ENCODE measurements at regions not wholly inside any gene's neighbourhood (a gene's known extent, or its start where the extent isn't known, plus 50 kb on each side); places are given as distances from the start of the nearest gene placed in this dataset.

DNA sequence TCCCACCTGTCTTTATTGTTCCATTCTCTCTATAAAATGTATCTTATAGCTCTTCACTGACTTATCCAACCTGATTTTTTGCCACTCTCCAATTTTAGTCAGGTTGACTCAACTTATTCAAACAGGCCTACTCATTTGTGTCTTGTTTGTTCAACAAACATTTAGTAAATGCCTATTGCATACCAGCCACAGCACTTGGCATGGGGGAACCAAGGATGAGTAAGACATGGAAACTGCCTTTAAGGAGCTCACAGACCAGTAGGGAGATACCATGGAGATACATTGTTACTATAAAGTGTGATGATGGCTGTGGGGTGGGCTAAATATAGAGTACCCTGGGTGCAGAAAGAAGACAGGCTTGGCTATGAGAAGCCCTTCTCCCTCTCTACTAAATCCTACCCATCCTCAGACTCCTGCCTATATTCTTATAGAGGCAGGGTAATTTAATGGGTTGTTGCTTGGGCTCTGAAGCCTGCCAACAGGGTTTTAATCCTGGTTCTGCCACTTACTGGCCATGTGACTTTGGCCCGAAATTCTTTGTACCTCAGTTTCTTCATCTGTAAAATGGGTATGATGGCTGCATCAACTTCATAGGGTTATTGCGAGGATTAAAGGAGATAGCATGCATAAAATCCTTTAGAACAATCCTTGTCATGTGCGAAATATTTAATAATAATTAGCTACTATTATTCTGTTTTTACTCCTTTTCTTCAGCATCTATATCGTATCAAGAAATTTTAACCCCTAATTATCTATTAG is 348.5 kb upstream of the UMPS start:
- DNase-seq, result no peak

DNA sequence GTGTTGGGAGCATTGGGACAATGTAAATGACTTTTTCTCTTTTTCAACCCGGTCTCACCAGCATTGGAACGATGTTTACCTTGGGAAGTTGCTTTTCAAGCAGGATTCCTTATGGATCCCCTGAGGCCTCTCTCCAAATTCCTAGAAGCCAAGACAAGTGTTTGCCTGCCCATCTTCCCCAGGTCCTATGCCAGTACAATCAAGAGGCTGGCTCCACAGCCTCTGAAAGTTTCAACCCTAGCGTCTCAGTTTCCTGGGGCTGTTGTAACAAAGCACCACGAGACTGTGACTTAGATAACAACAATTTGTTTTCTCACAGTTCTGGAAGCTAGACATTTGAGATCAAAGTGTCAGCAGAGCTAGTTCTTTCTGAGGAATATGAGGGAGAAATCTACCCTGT is 347.2 kb upstream of the UMPS start:
- DNase-seq, result no peak

DNA sequence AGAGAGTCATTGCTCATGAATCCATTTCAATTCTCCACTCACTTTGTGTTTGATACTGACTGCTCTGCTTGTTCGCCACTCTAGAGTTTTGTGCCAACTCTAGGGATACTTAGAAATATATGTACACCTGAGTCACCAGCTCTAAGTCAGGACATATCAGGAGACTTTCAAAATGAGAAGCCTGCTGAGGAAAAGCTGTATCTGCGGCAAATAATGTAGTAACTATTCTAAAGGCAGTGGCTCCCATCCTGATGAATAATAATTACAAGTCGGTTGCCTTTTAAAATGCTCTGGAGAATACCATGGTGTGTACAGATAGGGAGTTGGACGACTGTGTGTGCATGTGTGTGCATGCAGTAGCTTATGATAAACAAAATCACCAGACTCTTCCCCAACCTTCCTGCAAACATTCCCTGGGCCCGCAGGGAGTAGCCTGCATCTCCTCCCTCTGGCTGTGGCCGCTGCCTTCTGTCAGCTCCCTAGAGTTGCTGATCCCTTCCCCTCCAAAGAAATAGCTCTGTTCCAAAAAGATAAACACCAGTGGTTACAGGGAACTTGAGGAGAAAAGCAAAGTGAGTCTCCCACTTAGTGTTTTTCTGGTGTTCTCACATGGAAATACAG is 346.3 kb upstream of the UMPS start:
- DNase-seq, result no peak

DNA sequence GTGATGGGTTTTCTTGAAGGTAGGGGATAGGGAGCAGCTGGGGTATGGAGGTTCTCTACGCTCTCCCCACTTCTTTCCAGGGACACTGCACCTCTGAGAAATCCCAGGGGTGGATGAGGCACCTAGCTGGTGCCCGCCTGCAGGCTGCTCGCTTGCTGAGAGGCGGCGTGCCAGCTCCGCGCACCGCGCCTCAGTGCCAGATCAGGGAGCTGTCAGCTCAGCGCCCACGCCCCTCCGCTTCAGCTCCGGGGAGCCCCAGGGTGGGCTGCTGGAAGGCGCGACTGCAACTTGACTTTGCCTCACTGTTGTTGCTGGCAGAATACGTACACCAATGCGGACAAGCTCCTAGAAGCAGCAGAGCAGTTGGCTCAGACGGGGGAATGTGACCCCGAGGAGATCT is 345.7 kb upstream of the UMPS start:
- DNase-seq, result no peak

DNA sequence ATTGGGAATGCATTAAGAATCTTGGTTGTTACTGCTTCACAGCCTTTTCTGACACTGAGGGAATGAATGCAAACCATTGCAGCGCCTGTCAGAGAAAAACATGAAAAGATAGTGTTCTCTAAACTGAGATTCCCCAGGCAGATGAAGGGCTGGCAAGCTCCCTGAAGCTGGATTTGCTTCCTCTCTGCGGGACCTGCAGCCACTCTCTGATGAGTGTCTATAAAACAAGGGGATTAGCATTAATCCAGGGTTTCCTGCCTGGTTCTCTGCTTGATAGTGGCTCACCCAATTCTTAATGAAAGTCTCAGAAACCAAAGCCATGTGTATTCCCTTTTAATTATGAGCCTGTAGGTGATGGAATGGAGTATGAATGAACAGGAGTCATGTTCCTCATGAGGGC is 344.3 kb upstream of the UMPS start:
- no peak for DNase-seq

DNA sequence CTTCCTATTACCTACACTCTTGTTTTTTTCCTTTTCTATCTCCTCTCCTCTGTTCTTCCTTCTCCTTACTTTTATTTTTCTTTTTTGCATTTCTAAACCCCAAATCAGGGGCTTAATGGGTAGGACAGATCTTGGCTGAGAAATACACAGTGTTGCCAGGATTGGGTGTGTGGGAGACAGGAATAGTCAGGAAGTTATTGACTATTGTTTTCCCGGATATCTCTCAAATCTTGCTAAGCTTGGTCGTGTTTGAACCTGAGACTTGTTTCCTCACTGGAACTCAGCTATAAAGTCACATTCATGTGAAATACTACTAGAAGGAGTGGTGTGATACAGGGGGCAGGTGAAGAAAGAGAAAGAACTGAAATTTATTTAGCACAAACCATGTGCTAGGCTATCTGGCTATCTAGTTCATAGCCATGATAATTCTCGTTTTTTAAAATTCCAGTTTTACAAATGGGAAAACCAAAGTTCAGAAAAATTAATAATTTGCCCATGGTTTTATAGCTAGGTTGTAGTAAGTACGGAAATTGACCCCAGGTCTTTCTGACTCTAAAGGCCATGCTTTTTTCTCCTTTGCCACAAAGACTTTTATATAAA is 343.2 kb upstream of the UMPS start:
- DNase-seq, result no peak

DNA sequence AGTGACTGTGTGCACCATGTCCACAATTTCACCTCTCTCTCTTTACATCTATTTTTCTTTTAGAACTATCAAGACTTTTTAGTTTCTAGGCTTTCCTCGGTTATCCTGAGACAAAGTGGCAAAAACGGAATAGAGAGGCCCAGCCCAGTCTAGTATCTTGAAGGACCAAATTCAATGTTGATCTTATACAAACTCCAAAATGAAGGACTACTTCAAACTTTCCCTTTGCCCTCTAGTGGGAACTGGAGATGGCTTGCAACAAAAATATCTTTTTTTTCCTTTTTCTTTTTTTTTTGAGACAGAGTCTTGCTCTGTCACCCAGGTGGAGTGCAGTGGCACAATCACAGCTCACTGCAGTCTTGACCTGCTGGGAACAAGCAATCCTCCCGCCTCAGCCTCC is 338.5 kb upstream of the UMPS start:
- no peak for DNase-seq

DNA sequence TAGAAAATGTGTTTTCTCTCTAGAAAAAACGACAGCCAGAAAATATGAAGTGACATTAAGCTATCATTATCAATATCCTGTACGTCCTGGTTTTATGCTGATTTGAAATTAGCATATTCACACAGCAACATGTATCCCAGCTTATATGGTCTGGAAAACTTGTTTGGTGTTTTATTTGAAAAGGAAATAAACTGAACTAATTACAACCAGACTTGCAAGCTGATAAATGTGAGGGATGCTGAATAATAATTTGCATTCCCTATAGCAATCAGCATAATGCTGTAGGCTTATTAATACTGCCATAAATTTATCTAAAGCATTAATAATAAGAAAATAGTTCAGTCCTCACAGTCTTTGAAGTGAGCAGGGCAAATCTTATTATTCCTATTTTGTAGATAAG is 336.9 kb upstream of the UMPS start:
- DNase-seq, result no peak

DNA sequence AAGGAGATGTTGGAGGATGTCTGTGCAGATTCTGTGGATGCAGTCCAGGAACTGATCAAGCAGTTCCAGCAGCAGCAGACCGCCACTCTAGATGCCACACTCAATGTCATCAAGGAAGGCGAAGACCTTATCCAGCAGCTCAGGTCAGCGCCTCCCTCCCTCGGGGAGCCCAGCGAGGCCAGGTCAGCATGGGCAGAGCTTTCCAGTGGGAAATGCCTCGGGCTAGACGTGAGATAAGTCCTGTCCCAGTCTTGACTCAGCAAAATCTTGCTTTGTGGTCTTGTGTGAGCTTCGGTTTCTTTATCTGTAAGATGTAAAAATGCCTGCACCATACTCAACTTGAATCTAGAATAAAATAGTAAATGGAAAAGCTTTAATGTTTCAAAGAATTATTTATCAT is 335.1 kb upstream of the UMPS start:
- DNase-seq, result no peak

DNA sequence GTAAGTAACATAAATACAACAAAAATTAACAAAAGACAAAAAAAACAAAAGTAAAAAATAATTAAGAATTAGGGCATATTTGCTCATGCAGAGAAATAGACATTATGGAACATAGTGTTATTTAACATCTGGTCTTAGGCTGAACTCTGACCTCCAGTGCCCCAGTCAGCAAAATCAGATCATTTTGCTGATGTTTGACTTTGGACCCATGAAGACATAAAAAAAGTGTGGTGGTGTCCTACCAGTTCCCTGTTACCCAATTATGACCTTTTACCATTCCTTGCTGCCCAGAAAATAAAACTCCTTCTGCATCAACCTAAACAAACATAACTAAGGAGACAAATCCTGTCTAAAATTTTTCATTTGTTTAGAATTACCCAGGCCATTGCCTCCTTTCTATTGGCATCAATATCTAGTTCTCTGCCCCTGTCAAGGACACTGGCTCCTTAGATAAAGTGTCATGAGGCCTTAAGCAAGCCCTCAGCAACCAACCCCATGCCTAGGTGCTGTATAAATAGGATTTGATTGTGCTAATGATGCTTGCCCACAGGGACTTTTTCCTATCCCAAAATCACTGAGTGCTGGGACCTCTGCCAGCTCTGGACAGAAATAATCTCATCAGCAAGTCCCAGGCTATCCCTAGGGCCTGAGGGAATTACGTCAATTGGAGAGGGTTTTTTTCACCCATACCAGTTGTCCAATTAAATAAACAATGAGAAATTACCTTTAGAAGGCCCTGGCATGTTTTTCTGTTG is 334.5 kb upstream of the UMPS start:
- DNase-seq, result peak; percentile 68

DNA sequence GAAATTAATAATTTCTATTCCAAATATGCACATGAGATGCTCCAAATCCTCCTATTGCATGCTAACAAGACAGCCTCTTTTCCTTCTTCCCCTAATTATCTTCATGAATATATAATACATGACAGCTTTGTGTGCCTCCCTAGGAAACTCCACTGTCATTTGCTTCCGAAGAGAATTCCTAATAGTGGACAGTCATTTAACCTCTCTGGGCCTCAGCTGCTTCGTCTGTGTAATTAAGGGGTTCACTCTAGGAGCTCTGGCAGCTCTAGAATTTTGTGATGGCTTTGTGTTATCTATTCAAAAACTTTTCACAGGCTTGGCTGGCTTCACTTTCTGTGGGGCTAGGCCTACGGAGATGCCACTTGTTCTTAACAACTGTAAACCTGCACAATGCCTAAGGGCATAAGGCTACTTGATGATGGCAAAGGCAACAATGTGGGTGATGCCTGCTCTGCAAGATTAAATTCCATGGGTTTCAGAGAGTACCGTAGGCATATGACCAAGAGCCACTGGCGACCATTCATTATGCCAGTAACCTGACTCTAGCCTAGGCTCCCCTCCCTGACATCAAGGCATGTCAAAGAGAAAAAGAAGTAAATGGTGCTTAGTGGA is 333.8 kb upstream of the UMPS start:
- DNase-seq, result peak; percentile 43

DNA sequence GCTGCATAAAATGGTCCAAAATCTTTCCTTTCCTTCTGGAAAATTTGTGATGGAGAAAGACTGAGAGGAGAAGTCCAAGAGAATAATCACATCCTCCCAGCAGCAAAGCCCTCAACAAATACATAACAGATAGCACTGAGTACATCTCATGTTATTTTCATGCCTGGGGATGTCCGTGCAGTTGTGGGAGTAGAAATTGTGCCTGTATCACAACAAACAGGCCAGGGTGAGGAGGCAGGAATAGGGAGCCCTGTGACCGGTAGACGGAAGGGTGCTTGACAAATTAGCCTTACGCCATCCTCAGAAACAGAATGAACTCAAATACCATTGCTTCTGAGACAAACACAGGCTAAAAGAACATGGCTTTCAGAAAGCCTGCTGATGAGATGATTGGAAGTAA is 333.2 kb upstream of the UMPS start:
- no peak for DNase-seq

DNA sequence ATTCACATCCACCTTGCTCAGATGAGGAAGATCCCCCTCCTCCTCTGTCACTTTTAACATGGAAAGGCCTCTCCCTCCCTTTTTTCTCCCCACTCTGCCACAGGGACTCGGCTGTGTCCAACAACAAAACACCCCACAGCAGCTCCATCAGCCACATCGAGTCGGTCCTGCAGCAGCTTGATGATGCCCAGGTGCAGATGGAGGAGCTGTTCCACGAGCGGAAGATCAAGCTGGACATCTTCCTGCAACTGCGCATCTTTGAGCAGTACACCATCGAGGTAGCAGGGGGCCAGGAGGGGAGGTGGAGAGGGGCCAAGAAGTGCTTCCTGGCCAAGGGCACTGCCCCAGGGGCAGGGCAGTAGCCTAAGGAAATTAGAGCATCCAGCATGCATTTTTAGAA is 331.7 kb upstream of the UMPS start:
- DNase-seq, result no peak

DNA sequence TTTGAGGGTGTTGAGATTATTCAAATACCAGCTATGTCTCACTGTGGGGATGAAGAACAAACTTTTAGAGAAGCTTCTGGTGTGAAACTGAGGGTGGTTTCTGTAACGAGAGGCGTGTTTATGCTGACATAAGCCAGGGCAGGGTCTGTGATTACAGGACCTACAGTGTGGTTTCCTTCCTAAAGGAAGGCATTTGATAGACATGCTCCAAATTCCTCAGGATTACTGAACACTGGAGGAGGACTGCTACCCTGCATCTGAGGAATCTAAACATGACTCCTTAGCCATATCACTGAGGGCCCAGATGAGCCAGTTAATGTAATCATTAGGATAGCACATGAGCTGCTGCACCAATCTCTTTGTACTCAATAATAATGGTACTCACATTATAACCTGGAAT is 328.4 kb upstream of the UMPS start:
- DNase-seq, result no peak

DNA sequence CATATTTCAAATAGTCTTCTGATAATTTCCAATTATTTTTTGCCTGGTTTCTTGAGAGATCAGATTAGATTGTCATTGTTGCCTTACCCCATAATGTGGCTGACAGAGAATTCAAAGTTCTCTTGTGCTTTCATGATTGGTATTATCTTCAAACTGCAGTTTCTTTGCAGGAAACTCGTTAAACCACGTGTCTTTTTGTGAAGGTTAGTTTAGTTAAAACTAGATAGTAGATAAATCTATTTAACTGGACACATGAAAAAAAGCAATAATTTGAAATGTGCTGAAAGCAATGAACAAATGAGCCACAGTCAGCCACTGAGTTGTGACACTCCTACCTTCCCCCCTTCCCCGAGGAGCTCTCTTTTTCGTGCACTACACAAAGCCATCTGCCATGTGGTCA is 327.5 kb upstream of the UMPS start:
- DNase-seq, result no peak

DNA sequence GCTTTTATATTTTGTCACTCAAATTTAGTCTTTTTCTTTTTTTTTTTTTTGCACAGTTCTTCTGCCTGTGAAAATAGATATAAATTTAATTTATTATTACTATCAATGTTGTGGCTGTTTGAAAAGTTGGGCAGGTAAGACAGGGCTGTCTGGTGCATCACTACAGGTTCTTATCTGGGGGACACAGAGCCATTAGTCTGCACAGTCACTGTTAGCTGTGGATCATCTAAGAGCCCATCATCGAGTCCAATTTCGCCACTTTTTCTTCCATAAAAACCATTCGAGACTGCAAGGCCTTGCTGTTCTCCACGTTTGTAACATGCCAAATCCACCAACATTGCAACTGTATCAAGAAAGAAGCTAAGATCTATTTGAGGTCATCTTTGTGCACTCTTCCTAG is 325.6 kb upstream of the UMPS start:
- DNase-seq, result no peak

DNA sequence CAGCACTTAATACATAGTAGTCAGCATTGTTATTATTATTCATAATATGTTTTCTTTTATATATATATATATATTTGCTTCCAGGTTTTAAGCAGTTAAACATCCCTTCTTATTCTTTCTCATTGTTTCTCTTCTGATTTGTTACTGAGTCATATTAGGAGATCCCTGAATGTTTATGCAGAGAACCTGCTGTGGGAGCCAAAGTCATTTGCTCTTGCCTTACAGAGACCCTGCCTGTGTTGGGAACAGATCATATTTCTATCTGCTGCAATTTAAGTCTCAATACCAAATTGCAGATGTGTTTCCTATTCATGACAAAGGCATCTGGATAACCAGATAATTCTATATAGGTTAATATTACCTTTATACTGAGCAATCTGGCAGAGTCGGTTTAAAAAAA is 323.0 kb upstream of the UMPS start:
- no peak for DNase-seq

DNA sequence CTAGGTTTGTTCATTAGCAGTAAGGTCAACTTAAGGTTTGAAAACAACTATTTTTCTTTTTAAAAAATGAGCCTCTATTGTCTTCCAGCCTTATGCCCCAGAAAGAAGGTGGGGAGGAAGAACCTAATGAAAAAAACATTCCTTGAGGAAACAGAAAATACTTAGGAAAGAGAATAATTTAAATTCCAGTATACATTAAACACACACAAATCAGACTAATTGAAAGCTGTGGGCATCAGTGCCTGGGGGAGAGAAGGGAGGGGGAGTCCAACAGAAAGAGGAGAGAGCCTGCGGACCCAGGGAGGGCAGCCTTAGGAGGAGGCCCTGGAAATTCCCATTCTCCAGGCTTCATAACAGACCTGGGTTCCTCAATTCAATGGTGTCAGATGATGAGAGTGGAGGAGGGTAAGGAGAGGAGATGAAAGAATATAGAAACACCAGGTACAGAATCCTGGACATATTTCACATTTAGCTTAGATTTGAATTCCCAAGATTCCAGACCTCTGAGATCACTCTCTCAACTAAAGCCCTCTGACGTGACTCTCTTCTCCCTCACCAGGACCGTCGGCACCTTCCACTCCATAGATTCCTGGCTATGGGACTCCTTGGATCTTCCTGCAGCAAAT is 320.5 kb upstream of the UMPS start:
- DNase-seq, result no peak

DNA sequence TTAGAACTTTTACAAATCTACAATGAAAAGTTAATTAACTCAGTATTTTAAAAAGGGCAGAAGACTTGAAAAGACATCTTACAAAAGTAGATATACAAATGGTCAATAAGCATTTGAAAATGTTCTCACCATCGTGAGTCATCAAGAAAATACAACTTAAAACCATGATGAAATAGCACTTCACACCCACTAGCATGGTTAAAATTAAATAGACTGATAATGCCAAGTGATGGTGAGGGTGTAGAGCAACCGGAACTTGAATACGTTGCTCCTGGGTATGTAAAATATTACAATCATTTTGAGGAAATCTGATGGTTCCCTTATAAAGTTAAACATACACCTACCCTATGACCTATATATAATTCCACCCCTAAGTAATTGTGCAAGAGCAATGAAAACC is 319.8 kb upstream of the UMPS start:
- DNase-seq, result no peak

DNA sequence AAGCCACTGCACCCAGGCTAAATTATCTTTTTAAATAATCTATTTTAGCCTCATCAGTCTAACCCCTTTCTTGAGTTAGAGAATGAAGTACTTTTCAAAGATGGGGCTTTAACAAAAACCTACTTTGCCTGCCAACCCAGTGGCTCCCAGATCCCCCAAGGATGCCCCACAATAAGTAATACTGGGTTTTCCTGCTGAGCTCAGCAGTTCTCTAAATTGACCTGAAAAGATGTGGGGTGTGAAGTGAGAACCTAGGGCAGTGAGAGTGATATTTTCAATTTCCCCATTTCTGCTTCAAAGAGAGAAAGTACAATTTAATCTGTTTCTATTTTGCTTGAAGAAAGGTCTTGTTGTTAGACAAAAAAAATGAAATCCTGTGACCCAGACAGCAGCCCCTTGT is 318.5 kb upstream of the UMPS start:
- DNase-seq, result no peak

DNA sequence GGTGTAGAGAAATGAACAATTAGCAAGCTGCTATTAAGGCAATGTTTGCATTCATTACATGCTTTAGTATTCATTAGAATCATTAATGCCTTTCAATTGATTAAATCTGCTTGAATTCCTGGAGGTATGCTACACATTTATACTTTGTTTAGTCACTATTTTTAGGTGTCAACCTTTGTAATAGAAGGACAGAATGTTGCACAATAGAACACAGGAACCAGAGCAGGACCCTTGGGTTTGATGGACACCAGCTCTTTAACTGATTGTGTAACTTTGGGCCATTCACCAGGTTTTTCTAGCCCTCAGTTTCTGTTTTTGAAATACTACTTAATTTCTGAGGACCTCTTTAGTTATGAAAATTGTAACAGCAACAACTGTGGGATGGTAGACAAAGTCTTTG is 317.6 kb upstream of the UMPS start:
- no peak for DNase-seq

DNA sequence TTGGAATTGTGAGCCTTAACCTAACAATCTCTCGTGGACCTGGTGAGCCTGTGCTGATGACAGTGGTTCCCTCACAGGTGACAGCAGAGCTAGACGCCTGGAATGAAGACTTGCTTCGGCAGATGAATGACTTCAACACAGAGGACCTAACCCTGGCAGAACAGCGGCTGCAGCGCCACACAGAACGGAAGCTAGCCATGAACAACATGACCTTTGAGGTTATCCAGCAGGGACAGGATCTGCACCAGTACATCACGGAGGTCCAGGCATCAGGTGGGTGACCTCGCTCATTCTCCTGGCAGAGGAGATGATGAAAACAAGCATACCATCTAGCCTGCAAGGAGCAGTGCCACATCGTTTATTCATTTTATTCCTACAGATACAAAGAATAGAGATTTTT is 316.9 kb upstream of the UMPS start:
- no peak for DNase-seq

DNA sequence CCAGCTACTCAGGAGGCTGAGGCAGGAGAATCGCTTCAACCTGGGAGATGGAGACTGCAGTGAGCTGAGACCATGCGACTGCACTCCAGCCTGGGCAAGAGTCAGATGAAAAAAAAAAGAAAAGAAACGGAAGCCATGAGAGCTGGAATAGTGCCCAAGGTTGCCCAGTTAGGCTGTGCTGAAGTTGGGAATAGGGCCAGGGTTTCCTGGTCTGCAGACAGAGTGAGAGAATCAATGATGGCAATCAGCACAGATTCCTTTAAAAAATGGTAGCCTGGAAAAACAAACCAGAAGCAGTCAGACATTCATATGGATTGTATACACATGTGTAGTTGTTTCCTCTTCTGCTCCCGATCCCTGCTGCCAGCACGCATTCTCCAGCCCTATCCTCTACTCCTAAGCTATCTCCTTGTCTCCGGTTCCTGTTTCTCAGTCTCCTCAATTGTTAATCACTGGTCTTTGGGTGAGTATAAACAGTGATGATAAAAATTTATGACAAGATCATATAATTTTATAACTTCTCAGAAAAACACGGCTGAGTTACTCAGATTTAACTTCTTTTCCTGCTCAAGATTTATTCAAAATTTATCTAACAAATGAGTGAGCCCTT is 316.2 kb upstream of the UMPS start:
- DNase-seq, result no peak

Data from COR-L47 (cell line).